Gastroesophageal sphincter (tissue), 4 donors: ENCODE measurements at regions not wholly inside any gene's neighbourhood (a gene's known extent, or its start where the extent isn't known, plus 50 kb on each side); places are given as distances from the start of the nearest gene placed in this dataset.

Experiments
- ATAC-seq: fragments of 150-250 bp; one replicate; pipeline ENCODE4 v1.9.1; 2016; ENCODE audit warnings: mild to moderate bottlenecking, moderate library complexity
- H3K27ac ChIP-seq, 4 donors: fragments of 200-600 bp; sonication (generic) in 3 of 4; 1 replicate in 3 of 4; 2 replicates in 1 of 4; pipeline ENCODE4 v1.5.1; 2016 to 2019
- H3K27me3 ChIP-seq: fragments of 200-600 bp; sonication (generic); one replicate; pipeline ENCODE4 v1.5.1; 2019
- H3K36me3 ChIP-seq, 2 donors: fragments of 200-600 bp; sonication (generic); one replicate each; pipeline ENCODE4 v1.5.1; 2019; ENCODE audit warnings: control low read depth in 1 of 2
- H3K4me1 ChIP-seq, 3 donors: fragments of 200-600 bp; sonication (generic); 1 replicate in 2 of 3; 2 replicates in 1 of 3; pipeline ENCODE4 v1.5.1; 2016 to 2019; ENCODE audit warnings: control low read depth in 2 of 3
- H3K4me3 ChIP-seq, 2 donors: fragments of 200-600 bp; sonication (generic); one replicate each; pipeline ENCODE4 v1.5.1; 2019; ENCODE audit warnings: mild to moderate bottlenecking in 1 of 2, moderate library complexity in 1 of 2
- H3K9me3 ChIP-seq, 3 donors: fragments of 200-600 bp; sonication (generic); one replicate each; pipeline ENCODE4 v1.5.1; 2017 to 2019; ENCODE audit warnings: control low read depth in 2 of 3
- CTCF ChIP-seq, 4 experiments: fragments of 200-600 bp in 2 of 4; fragments of 450-650 bp in 2 of 4; sonication (generic) in 1 of 4; IDR thresholded peaks; one replicate each; pipeline ENCODE4 v1.5.1; 2017 to 2019; ENCODE audit warnings: antibody characterized with exemption in 4 of 4, mild to moderate bottlenecking in 2 of 4, moderate library complexity in 2 of 4
- EP300 ChIP-seq: sonication (generic); formaldehyde crosslinking; IDR thresholded peaks from one replicate; pipeline ENCODE4 v1.6.1; 2017; ENCODE audit warnings: antibody characterized with exemption, mild to moderate bottlenecking
- POLR2A ChIP-seq, 2 donors: fragments of 450-650 bp; IDR thresholded peaks; one replicate each; pipeline ENCODE4 v1.6.1; 2017; ENCODE audit warnings: antibody characterized with exemption in 2 of 2, mild to moderate bottlenecking in 2 of 2, moderate library complexity in 1 of 2
- POLR2AphosphoS5 ChIP-seq: sonication (generic); formaldehyde crosslinking; IDR thresholded peaks from one replicate; pipeline ENCODE4 v1.6.1; 2017; ENCODE audit warnings: antibody characterized with exemption
- WGBS, 2 donors: methylation state at CpG; one replicate each; pipeline ENCODE4 v1.1.5; 2018; ENCODE audit warnings: low coverage in 1 of 2; 5-methylcytosine and 5-hydroxymethylcytosine counted together

- no peaks in the 10 kb centered on the region for H3K4me1 ChIP-seq
- peaks cover 0 to 4% (median 0%) of the 10 kb centered on the region in 3 donors for H3K9me3 ChIP-seq
- WGBS, 2 donors = 73 to 78% methylated on average over 1 of the region's 1 CpG
- TF ChIP-seq POLR2A (IDR thresholded peaks at IDR 0.05) = no peak
- no peak for TF ChIP-seq POLR2AphosphoS5
- TF ChIP-seq EP300 = no peak
- TF ChIP-seq CTCF (IDR thresholded peaks at IDR 0.05) = no peak
- no peak overlapping the region for H3K27ac ChIP-seq
- H3K36me3 ChIP-seq = no peaks in the 10 kb centered on the region
- no peak for ATAC-seq
- H3K27me3 ChIP-seq = no peaks in the 10 kb centered on the region
- no peak overlapping the region for H3K4me3 ChIP-seq
Observed at GRCh38 chr18:37675699-37676098, 110.1 kb upstream of the CELF4 start.

- TF ChIP-seq POLR2AphosphoS5 (no peak), EP300 (no peak), POLR2A (IDR thresholded peaks at IDR 0.05) (no peak), CTCF (IDR thresholded peaks at IDR 0.05) (no peak)
- ATAC-seq = no peak
- 74 to 97% methylated on average over 3 to 4 of the region's 4 CpGs for WGBS, 2 donors
Observed at GRCh38 chr18:37674570-37674969, 109.0 kb upstream of the CELF4 start.

GRCh38 chr18:37673671-37674070 lies 108.1 kb upstream of the CELF4 start:
- H3K4me3 ChIP-seq = no peak overlapping the region
- ATAC-seq = no peak
- H3K27ac ChIP-seq = no peak overlapping the region
- H3K9me3 ChIP-seq = peaks cover 0 to 4% (median 0%) of the 10 kb centered on the region in 3 donors
- no peaks in the 10 kb centered on the region for H3K36me3 ChIP-seq
- H3K27me3 ChIP-seq = no peaks in the 10 kb centered on the region
- no peak for TF ChIP-seq CTCF (IDR thresholded peaks at IDR 0.05)
- TF ChIP-seq EP300 = no peak
- no peak for TF ChIP-seq POLR2AphosphoS5
- no peak for TF ChIP-seq POLR2A (IDR thresholded peaks at IDR 0.05)
- WGBS, 2 donors = 51 to 52% methylated on average over 5 to 8 of the region's 9 CpGs
- H3K4me1 ChIP-seq = no peaks in the 10 kb centered on the region

More at GRCh38 chr18:37674570-37674969, 109.0 kb upstream of the CELF4 start:
- Histone ChIP-seq H3K4me3 (no peak overlapping the region), H3K4me1 (no peaks in the 10 kb centered on the region), H3K9me3 (peaks cover 0 to 4% (median 0%) of the 10 kb centered on the region in 3 donors), H3K27ac (no peak overlapping the region), H3K36me3 (no peaks in the 10 kb centered on the region), H3K27me3 (no peaks in the 10 kb centered on the region)

GRCh38 chr18:37672932-37673595 lies 107.5 kb upstream of the CELF4 start:
- Histone ChIP-seq H3K27ac (no peak overlapping the region), H3K4me1 (no peaks in the 10 kb centered on the region), H3K27me3 (no peaks in the 10 kb centered on the region), H3K4me3 (no peak overlapping the region), H3K9me3 (peaks cover 0 to 4% (median 0%) of the 10 kb centered on the region in 3 donors), H3K36me3 (no peaks in the 10 kb centered on the region)
- no peak for ATAC-seq
- TF ChIP-seq POLR2AphosphoS5 = no peak
- TF ChIP-seq POLR2A (IDR thresholded peaks at IDR 0.05) = no peak
- no peak for TF ChIP-seq CTCF (IDR thresholded peaks at IDR 0.05)
- no peak for TF ChIP-seq EP300
- WGBS, 2 donors = 57% methylated on average over 3 of the region's 3 CpGs; no CpG with 5 or more reads in 1 of the 2 donors

- H3K4me3 ChIP-seq = no peak overlapping the region
- no peaks in the 10 kb centered on the region for H3K4me1 ChIP-seq
- no peak overlapping the region for H3K27ac ChIP-seq
- no peaks in the 10 kb centered on the region for H3K27me3 ChIP-seq
- H3K9me3 ChIP-seq = peaks cover 0 to 4% (median 0%) of the 10 kb centered on the region in 3 donors
- ATAC-seq = no peak
- no peaks in the 10 kb centered on the region for H3K36me3 ChIP-seq
- WGBS, 2 donors = 67 to 100% methylated on average over 1 of the region's 2 CpGs
- no peak for TF ChIP-seq EP300
- no peak for TF ChIP-seq CTCF (IDR thresholded peaks at IDR 0.05)
- TF ChIP-seq POLR2AphosphoS5 = no peak
- TF ChIP-seq POLR2A (IDR thresholded peaks at IDR 0.05) = no peak
Observed at GRCh38 chr18:37672001-37672400, 106.4 kb upstream of the CELF4 start.
